GM19043 (cell line): ENCODE measurements at regions not wholly inside any gene's neighbourhood (a gene's known extent, or its start where the extent isn't known, plus 50 kb on each side); places are given as distances from the start of the nearest gene placed in this dataset.

ENCODE experiments used
- ATAC-seq: cut with Tn5 transposase; IDR thresholded peaks from one replicate; pipeline ENCODE4 v1.9.1; 2021; ENCODE audit warnings: low read depth; ENCODE audit not compliant: unreplicated experiment

DNA sequence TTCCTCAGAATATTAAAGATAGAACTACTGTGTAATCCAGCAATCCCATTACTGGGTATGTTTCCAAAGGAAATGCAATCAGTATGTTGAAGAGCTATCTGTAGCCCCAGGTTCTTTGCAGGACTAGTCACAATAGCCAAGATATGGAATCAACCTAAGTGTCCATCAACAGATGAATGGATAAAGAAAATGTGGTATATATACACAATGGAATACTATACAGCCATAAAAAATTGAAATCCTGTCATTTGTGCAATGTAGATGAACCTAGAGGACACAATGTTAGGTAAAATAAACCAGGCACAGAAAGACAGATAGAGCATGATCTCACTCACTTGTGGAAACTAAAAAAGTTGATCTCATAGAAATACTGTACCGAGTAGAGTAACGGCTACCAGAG is 306.0 kb upstream of the MARCKS start:
- no peak for ATAC-seq

DNA sequence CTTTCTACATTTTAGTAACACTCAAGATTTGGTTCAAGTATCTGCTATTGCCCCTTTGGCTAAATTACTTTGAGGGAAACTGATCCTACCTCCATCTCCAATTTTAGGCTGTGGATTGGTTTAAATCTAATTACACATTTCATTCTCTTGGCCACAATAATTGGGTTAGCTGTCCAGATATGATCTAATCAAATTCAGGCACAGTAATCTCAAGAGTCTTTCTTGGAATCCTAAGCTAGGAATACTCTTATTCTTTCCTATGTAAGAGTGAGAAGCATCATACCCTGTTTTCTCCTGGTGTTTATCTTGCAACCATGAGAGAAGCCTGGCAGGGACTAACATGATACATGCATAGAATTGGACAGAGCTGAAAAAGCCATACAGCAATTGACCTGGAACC is 300.4 kb upstream of the MARCKS start:
- no peak for ATAC-seq

- ATAC-seq, result no peak
Measured at GRCh38 chr6:113558431-113558830, 298.7 kb upstream of the MARCKS start.

GRCh38 chr6:113558966-113559365 is 298.2 kb upstream of the MARCKS start:
- ATAC-seq, result no peak

- ATAC-seq, result no peak
Measured at GRCh38 chr6:113560376-113560775, 296.8 kb upstream of the MARCKS start.

DNA sequence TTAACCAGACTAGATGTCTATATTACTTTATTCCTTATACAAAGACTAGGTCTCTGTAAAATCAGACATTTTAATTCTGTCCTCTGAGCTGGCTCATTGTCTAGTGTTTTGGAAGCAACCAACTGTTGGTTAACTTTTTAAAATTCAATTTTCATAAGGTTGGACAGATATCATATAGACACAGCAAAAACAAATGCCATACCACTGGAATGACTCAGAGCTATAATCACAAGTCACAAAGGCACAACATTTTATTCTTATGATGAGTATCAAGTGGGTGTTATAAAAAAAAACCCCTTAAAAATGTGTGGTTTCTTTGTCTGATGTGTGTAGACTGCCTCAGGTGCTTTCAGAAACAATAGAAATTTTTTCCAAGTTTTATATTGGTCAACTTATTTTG is 296.2 kb upstream of the MARCKS start:
- no peak for ATAC-seq

DNA sequence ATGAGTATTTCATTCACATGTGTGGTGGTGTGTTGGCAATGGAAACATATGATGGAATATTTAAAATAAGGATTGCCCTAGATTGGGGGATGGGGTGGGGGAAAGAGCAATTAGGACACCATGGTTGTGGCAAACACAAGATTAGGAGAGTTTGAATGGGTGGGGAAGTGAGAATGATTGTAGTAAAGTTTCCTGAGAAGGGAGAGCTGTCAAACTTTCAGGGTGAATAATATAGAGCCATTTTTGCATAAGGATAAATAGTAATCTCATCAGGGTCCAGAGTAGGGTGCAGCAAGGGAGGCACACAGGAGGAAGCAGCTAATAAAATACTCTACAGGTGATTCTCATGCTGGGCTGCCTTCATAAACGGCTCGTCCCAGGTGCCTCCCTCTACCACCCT is 294.9 kb upstream of the MARCKS start:
- ATAC-seq, result no peak

- peak; percentile 77 for ATAC-seq
Measured at GRCh38 chr6:113564371-113565171, 292.6 kb upstream of the MARCKS start.

DNA sequence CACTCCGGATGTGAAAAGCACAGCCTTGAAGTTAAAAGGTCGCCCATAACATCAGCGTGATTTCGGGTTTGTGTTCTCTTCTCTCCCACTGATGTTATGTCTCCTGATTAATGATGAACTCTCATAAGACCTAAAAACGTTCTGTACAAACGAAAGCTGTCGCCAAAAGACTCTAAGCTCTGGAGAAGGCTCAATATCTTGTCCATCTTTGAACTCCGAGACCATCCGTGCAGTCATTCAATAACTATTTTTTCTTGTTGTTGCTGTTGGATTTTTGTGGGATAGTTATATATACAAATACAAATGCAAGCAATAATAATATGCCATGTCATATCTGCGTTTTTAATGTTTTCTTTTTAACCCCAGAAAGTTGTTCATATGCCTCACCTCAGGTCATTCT is 291.8 kb upstream of the MARCKS start:
- no peak for ATAC-seq

DNA sequence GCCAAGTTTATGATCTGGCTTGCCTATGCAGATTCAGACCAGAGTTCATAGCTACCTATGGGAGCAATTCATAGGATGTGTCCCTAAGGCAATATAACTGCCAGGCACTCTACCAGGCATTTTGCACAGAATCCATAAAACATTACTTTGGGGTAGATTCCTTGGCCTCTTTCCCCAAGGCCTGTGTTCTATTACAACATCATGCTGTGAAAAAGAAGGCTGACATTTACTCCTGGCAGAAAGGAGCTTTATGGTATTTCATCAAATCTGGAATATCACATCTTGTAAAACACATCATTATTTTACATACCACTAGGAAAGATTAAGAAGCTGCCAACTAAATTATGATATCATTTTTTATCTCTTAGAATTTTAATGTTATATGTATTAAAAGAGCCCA is 287.0 kb upstream of the MARCKS start:
- ATAC-seq, result no peak

DNA sequence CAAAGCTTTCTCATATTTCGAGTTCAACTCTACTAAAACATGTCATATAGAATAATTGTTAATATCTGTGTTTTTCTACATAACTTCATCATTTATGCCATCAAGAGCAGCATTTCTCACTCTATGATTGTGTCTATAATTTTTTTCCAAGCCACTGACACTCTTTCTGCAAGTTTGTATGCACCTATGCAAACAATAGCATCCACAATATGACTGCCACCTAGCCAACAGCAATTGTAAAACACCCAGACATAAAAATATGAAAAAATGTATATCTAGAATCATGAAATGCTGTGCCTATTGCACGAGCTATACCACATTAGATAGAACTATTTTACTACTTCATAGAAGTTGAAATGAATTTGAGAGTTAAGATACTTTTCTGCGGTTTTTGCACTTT is 286.5 kb upstream of the MARCKS start:
- ATAC-seq, result no peak

- ATAC-seq, result no peak
Measured at GRCh38 chr6:113574147-113574546, 283.0 kb upstream of the MARCKS start.

DNA sequence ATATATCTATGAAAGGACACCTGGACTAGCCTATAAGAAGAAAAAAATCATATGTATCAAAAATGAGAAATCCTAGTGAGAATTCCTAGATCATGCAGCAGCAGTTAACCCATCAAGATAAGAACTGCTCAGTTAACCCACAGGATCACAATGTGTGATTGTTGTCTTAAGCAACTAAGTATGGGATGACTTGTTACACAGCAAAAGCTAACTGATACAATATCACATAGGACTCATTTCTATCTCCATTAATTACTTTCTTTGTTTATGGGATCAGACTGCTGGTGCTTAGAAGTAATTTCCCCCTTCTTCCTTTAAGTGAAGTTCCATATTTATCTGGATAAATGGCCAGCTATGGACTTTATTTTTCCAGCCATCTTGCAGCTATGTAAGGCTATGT is 280.8 kb upstream of the MARCKS start:
- ATAC-seq, result no peak

- no peak for ATAC-seq
Measured at GRCh38 chr6:113578691-113579090, 278.5 kb upstream of the MARCKS start.

- ATAC-seq, result no peak
Measured at GRCh38 chr6:113584767-113585166, 272.4 kb upstream of the MARCKS start.

DNA sequence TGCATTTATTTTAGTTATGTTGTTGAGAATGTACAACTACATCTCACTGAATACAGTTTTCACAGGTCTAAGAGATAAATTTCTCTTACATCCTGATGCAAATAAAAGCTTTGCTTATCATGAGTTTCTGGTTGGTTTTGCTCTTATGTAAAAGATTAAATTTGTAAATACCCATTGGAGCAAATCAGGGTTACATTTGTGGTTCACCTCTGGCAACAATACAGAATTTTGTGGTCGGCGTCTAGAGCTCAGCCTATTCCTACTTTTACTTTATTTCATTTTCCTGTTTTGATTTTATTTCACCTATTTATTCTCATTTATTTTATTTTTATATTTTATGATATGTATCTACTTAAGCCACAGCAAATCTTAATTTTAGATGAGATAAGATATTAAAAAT is 271.9 kb upstream of the MARCKS start:
- ATAC-seq, result no peak

DNA sequence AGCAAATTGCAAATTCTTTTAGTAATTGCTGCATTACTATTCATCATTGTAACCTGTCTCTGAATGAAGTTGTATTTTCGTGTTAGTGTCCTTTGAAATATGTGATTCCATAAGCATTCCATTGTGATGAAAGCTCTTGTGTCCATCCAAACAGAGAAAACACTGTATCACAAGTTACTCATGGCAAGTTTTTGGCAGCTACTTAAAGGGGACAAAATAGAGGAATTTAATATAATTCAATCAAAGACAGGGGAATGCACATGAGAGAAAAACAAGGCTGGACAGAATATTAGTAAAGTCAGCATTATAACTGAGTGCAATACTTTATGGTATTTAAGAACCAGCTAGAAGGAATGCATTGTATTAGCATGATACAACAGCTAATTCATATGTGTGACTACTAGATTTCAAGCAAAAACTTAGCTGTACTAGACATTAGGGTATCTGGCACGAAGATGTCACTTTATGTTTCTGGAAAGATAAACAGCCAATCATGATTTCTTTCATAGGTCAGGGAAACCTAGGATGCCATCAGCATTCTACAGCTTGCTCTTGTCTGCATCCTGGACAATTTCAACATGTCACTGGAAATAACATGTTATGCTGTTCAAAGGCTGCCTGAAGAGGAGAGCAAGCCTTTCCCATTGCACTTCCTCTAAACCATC is 270.6 kb upstream of the MARCKS start:
- ATAC-seq, result no peak

GRCh38 chr6:113587078-113587699 is 270.0 kb upstream of the MARCKS start:
- ATAC-seq, result no peak

- ATAC-seq, result no peak
Measured at GRCh38 chr6:113588646-113589045, 268.5 kb upstream of the MARCKS start.

GRCh38 chr6:113591896-113592827 is 265.0 kb upstream of the MARCKS start:
- no peak for ATAC-seq

GRCh38 chr6:113594726-113595125 is 262.4 kb upstream of the MARCKS start:
- ATAC-seq, result no peak
